HepG2 (cell line): ENCODE measurements at regions not wholly inside any gene's neighbourhood (a gene's known extent, or its start where the extent isn't known, plus 50 kb on each side); places are given as distances from the start of the nearest gene placed in this dataset.

Experiments
- SP1 ChIP-seq, 2 experiments: fragments of 450-650 bp in 1 of 2; sonication (generic) in 1 of 2; formaldehyde crosslinking in 1 of 2; IDR thresholded peaks; 2 replicates each; pipeline versions ENCODE4 v1.4.0 to v1.6.1; 2016 to 2020; ENCODE audit warnings: missing genetic modification reagents in 1 of 2
- ZNF225 ChIP-seq: sonication (generic); formaldehyde crosslinking; IDR thresholded peaks from 2 replicates; pipeline ENCODE4 v1.4.0; 2020; ENCODE audit warnings: mild to moderate bottlenecking, missing genetic modification reagents
- TF ChIP-seq, protein P1 (sequence below): sonication (generic); formaldehyde crosslinking; IDR thresholded peaks from 2 replicates; pipeline ENCODE4 v1.5.0; 2020; ENCODE audit warnings: missing genetic modification reagents

DNA sequence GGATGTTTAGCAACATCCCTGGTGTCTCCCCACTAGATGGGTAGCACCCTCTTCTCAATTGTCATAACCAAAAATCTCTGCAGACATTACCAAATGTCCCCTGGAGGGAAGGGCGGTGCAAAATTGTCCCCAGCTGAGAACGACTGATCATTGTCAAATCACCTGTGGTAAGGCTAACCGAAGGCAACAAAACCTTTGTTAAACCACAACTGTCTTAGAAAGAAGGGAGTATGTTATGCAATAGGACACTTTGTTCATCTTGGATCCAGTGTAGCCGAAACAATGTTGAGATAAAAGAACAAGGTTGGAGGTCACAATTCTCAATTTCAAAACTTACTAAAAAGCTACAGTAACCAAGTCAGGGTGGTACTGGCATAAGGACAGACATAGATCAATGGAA, 50.3 kb upstream of the ST3GAL5 start:
- no peak for TF ChIP-seq SP1 (IDR thresholded peaks at IDR 0.05)
- TF ChIP-seq SP1 (CRISPR knock-in tag; IDR thresholded peaks at IDR 0.05), result no peak
- TF ChIP-seq, protein P1, sequence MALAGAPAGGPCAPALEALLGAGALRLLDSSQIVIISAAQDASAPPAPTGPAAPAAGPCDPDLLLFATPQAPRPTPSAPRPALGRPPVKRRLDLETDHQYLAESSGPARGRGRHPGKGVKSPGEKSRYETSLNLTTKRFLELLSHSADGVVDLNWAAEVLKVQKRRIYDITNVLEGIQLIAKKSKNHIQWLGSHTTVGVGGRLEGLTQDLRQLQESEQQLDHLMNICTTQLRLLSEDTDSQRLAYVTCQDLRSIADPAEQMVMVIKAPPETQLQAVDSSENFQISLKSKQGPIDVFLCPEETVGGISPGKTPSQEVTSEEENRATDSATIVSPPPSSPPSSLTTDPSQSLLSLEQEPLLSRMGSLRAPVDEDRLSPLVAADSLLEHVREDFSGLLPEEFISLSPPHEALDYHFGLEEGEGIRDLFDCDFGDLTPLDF (CRISPR knock-in tag), result no peak
- TF ChIP-seq ZNF225, result no peak
